Epithelial cell of esophagus (primary cell): ENCODE measurements at regions not wholly inside any gene's neighbourhood (a gene's known extent, or its start where the extent isn't known, plus 50 kb on each side); places are given as distances from the start of the nearest gene placed in this dataset.

Source experiments
- DNase-seq: peaks from one replicate; pipeline ENCODE4 v3.0.0; 2010; ENCODE audit warnings: low read depth
- H3K4me3 ChIP-seq: 2 replicates; pipeline ENCODE4 v1.5.1; 2011; ENCODE audit warnings: mild to moderate bottlenecking, low read length, control low read depth
- CTCF ChIP-seq: IDR thresholded peaks from 2 replicates; pipeline ENCODE4 v1.5.1; 2011; ENCODE audit warnings: low read depth, mild to moderate bottlenecking, low read length, control low read depth, inconsistent platforms; ENCODE audit not compliant: insufficient read depth; ENCODE audit errors: missing control alignments

GRCh38 chr21:33121715-33122475 is 52.0 kb downstream of the OLIG1 start:
- no peak overlapping the region for H3K4me3 ChIP-seq
- no peak for TF ChIP-seq CTCF
- DNase-seq: no peak

- no peak for DNase-seq
Observed at GRCh38 chr21:33122507-33122906, 52.6 kb downstream of the OLIG1 start.

GRCh38 chr21:33123374-33124123 is 53.6 kb downstream of the OLIG1 start:
- TF ChIP-seq CTCF: no peak
- DNase-seq: peak; percentile 7
- no peak overlapping the region for H3K4me3 ChIP-seq

More at GRCh38 chr21:33122507-33122906, 52.6 kb downstream of the OLIG1 start:
- no peak for TF ChIP-seq CTCF
- no peak overlapping the region for H3K4me3 ChIP-seq

GRCh38 chr21:33124889-33125288 is 54.9 kb downstream of the OLIG1 start:
- DNase-seq: no peak
- no peak for TF ChIP-seq CTCF
- no peak overlapping the region for H3K4me3 ChIP-seq

GRCh38 chr21:33125680-33126375 is 55.9 kb downstream of the OLIG1 start:
- no peak for TF ChIP-seq CTCF
- no peak for DNase-seq
- no peak overlapping the region for H3K4me3 ChIP-seq

- no peak for DNase-seq
- no peak overlapping the region for H3K4me3 ChIP-seq
- TF ChIP-seq CTCF: no peak
Observed at GRCh38 chr21:33126569-33126968, 56.6 kb downstream of the OLIG1 start.
